HCT116 (cell line): ENCODE measurements at regions not wholly inside any gene's neighbourhood (a gene's known extent, or its start where the extent isn't known, plus 50 kb on each side); places are given as distances from the start of the nearest gene placed in this dataset.

Source experiments
- ATAC-seq: fragments of 200-7000 bp; cut with Tn5 transposase; 2 replicates; pipeline ENCODE4 v1.9.1; 2020; ENCODE audit warnings: mild to moderate bottlenecking, moderate library complexity
- BruUV-seq: library from RNA; stranded (reverse); fragments of 400-500 nt; replicated peaks from 2 replicates; lab custom pipeline; 2021; lab: Mats Ljungman, UMichigan
- CTCF ChIA-PET: fragments of 300-600 bp; sonication (Branson Sonifier 250); formaldehyde crosslinking; loops from one replicate; lab custom pipeline; 2021; ENCODE audit warnings: antibody characterized with exemption; lab: Charles Lee
- POLR2A ChIA-PET: fragments of 300-600, 350-600 bp; sonication (Branson Sonifier 250); formaldehyde crosslinking; loops from one replicate; lab custom pipeline; 2021; ENCODE audit warnings: antibody characterized with exemption; lab: Charles Lee
- RAD21 ChIA-PET, 2 experiments: fragments of 300-600 bp; sonication (Branson Sonifier 250); formaldehyde crosslinking; loops; one replicate each; lab custom pipeline; 2023; ENCODE audit warnings: low total read pairs in 2 of 2; ENCODE audit not compliant: uncharacterized antibody in 2 of 2, unreplicated experiment in 2 of 2, low non-redundant PET in 1 of 2; lab: Charles Lee
- DNase-seq: peaks from one replicate; pipeline ENCODE4 v3.0.0-alpha.2; 2010; ENCODE audit warnings: low read depth, low spot score
- H2AFZ ChIP-seq: fragments of 200-600 bp; shearing (Covaris generic), sonication (generic); 2 replicates; pipeline ENCODE4 v1.6.1; 2017; ENCODE audit warnings: low read depth, mixed run types, mixed read lengths, antibody characterized with exemption, low read length; ENCODE audit not compliant: poor library complexity, severe bottlenecking
- H3K27ac ChIP-seq: 2 replicates; pipeline ENCODE4 v1.5.1; 2012; ENCODE audit warnings: low read depth, low read length
- H3K27me3 ChIP-seq: fragments of 200-600 bp; sonication (generic); 2 replicates; pipeline ENCODE4 v1.6.1; 2016; ENCODE audit warnings: mixed run types, low read length, mixed read lengths; ENCODE audit not compliant: insufficient read depth
- H3K36me3 ChIP-seq, 2 experiments: fragments of 200-500 bp in 1 of 2; fragments of 200-600 bp in 1 of 2; sonication (Bioruptor generic) in 1 of 2; sonication (generic) in 1 of 2; 2 replicates each; pipeline versions ENCODE4 v1.5.1 to v1.6.1; 2014 to 2016; ENCODE audit warnings: low read length in 2 of 2, inconsistent platforms in 1 of 2, mixed read lengths in 1 of 2, mixed run types in 1 of 2; ENCODE audit not compliant: insufficient read depth in 2 of 2, control insufficient read depth in 1 of 2
- H3K4me1 ChIP-seq, 2 experiments: fragments of 200-600 bp in 1 of 2; sonication (generic) in 1 of 2; 2 replicates each; pipeline versions ENCODE4 v1.5.1 to v1.6.1; 2012 to 2017; ENCODE audit warnings: low read length in 2 of 2, inconsistent platforms in 1 of 2, mild to moderate bottlenecking in 1 of 2, mixed read lengths in 1 of 2, mixed run types in 1 of 2, moderate library complexity in 1 of 2; ENCODE audit not compliant: insufficient read depth in 2 of 2, control insufficient read depth in 1 of 2
- H3K4me2 ChIP-seq: fragments of 200-600 bp; sonication (generic); 2 replicates; pipeline ENCODE4 v1.6.1; 2017; ENCODE audit warnings: mixed run types, low read length, mixed read lengths
- H3K4me3 ChIP-seq, 2 experiments: fragments of 200-600 bp in 1 of 2; sonication (generic) in 1 of 2; replicated peaks in 1 of 2; 2 replicates each; pipeline ENCODE4 v1.5.1; 2011 to 2016; ENCODE audit warnings: low read length in 2 of 2, control low read depth in 1 of 2, low read depth in 1 of 2, mild to moderate bottlenecking in 1 of 2, mixed read lengths in 1 of 2, mixed run types in 1 of 2
- H3K79me2 ChIP-seq: fragments of 200-600 bp; sonication (generic); 2 replicates; pipeline ENCODE4 v1.6.1; 2017; ENCODE audit warnings: mild to moderate bottlenecking, mixed run types, low read length, moderate library complexity, mixed read lengths; ENCODE audit not compliant: insufficient read depth
- H3K9ac ChIP-seq: fragments of 200-600 bp; sonication (generic); 2 replicates; pipeline ENCODE4 v1.6.1; 2016; ENCODE audit warnings: low read length, mixed read lengths
- H3K9me2 ChIP-seq: fragments of 200-600 bp; sonication (generic), shearing (Covaris generic); 2 replicates; pipeline ENCODE4 v1.6.1; 2017; ENCODE audit warnings: mixed run types, mild to moderate bottlenecking, moderate library complexity; ENCODE audit not compliant: insufficient read depth
- H3K9me3 ChIP-seq, 2 experiments: fragments of 200-500 bp in 1 of 2; fragments of 200-600 bp in 1 of 2; sonication (Bioruptor generic) in 1 of 2; sonication (generic) in 1 of 2; 2 replicates each; pipeline ENCODE4 v1.6.1; 2014 to 2017; ENCODE audit warnings: low read length in 2 of 2, mixed read lengths in 2 of 2, inconsistent platforms in 1 of 2, low read depth in 1 of 2, mild to moderate bottlenecking in 1 of 2, mixed run types in 1 of 2, moderate library complexity in 1 of 2; ENCODE audit not compliant: control insufficient read depth in 1 of 2, insufficient read depth in 1 of 2
- H4K20me1 ChIP-seq: fragments of 200-600 bp; sonication (generic), shearing (Covaris generic); 2 replicates; pipeline ENCODE4 v1.6.1; 2017; ENCODE audit warnings: mixed run types, mild to moderate bottlenecking, moderate library complexity; ENCODE audit not compliant: insufficient read depth
- EZH2 ChIP-seq: fragments of 200-600 bp; sonication (generic); IDR thresholded peaks from 2 replicates; pipeline ENCODE4 v1.6.1; 2017; ENCODE audit warnings: antibody characterized with exemption, mixed run types
- JUND ChIP-seq: IDR thresholded peaks from 2 replicates; pipeline ENCODE4 v1.6.1; 2012
- POLR2A ChIP-seq: IDR thresholded peaks from 2 replicates; pipeline ENCODE4 v1.7.0; 2011; ENCODE audit warnings: borderline replicate concordance; ENCODE audit not compliant: insufficient read depth, insufficient read length; ENCODE audit errors: extremely low read depth
- SIN3A ChIP-seq: IDR thresholded peaks from 2 replicates; pipeline ENCODE4 v1.6.1; 2012; ENCODE audit warnings: low read depth
- SP1 ChIP-seq: IDR thresholded peaks from 2 replicates; pipeline ENCODE4 v1.6.1; 2012; ENCODE audit warnings: low read depth
- YY1 ChIP-seq: IDR thresholded peaks from 2 replicates; pipeline ENCODE4 v1.6.1; 2011; ENCODE audit warnings: low read length, low read depth, moderate library complexity, mild to moderate bottlenecking; ENCODE audit not compliant: insufficient replicate concordance; ENCODE audit errors: extremely low read depth
- intact Hi-C: fragments of 100-400 bp; cut with micrococcal nuclease; formaldehyde crosslinking; loops from 2 replicates; pipeline ENCODE4 v1.10.0; 2022
- TF ChIP-seq, protein P1 (sequence below): IDR thresholded peaks from 2 replicates; pipeline ENCODE4 v1.6.1; 2012
- TF ChIP-seq, protein P2 (sequence below): IDR thresholded peaks from 2 replicates; pipeline ENCODE4 v1.6.1; 2012; ENCODE audit warnings: low read depth

DNA sequence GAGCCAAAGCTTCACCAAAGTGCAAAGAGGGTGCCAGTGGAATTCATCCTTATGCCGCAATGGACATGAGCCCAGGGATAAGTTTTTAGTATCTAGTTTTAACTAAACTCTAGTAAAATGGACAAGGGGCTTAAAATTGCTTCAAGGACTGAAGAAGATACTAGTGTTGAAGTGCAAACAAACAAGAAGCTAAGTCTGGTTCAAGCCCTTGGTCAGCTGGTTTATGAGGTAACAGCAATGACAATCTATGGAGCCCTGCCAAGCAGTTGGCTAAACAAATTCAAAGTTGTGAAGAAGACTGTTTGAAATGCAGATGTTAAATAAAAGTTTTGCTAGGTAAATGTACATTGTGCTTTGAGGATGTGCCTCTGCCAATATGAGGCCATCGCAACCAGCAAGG lies 209.4 kb downstream of the KTN1 start:
- H3K9me2 ChIP-seq = no peaks in the 10 kb centered on the region
- POLR2A ChIA-PET = no interaction called here
- BruUV-seq = no TSS peak

More for the DNA sequence above, 209.4 kb downstream of the KTN1 start:
- ChIA-PET RAD21 (interaction anchor here in 1 of 2 experiments (0.6 kb wide), 1 partner anchor 349 kb away, joined by 3 read pairs; no protein-coding TSS in a partner anchor), CTCF (no interaction called here)
- no peak overlapping the region for H3K27ac ChIP-seq
- peaks cover 4 to 6% of the 10 kb centered on the region in 2 experiments; a peak in 3 of 4 replicates for H3K4me1 ChIP-seq
- no peaks in the 10 kb centered on the region for H3K79me2 ChIP-seq
- intact Hi-C loops = no loop called here
- no peaks in the 10 kb centered on the region for H3K27me3 ChIP-seq
- ATAC-seq (no peak), DNase-seq (no peak)
- H4K20me1 ChIP-seq = no peaks in the 10 kb centered on the region
- H2AFZ ChIP-seq = no peak overlapping the region
- H3K9ac ChIP-seq = no peak overlapping the region
- H3K4me2 ChIP-seq = no peak overlapping the region
- H3K36me3 ChIP-seq = no peaks in the 10 kb centered on the region
- TF ChIP-seq EZH2 = no peak
- no peak for TF ChIP-seq POLR2A
- TF ChIP-seq, protein P1, sequence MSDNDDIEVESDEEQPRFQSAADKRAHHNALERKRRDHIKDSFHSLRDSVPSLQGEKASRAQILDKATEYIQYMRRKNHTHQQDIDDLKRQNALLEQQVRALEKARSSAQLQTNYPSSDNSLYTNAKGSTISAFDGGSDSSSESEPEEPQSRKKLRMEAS = no peak
- TF ChIP-seq JUND = no peak
- no peak for TF ChIP-seq YY1
- TF ChIP-seq, protein P2, sequence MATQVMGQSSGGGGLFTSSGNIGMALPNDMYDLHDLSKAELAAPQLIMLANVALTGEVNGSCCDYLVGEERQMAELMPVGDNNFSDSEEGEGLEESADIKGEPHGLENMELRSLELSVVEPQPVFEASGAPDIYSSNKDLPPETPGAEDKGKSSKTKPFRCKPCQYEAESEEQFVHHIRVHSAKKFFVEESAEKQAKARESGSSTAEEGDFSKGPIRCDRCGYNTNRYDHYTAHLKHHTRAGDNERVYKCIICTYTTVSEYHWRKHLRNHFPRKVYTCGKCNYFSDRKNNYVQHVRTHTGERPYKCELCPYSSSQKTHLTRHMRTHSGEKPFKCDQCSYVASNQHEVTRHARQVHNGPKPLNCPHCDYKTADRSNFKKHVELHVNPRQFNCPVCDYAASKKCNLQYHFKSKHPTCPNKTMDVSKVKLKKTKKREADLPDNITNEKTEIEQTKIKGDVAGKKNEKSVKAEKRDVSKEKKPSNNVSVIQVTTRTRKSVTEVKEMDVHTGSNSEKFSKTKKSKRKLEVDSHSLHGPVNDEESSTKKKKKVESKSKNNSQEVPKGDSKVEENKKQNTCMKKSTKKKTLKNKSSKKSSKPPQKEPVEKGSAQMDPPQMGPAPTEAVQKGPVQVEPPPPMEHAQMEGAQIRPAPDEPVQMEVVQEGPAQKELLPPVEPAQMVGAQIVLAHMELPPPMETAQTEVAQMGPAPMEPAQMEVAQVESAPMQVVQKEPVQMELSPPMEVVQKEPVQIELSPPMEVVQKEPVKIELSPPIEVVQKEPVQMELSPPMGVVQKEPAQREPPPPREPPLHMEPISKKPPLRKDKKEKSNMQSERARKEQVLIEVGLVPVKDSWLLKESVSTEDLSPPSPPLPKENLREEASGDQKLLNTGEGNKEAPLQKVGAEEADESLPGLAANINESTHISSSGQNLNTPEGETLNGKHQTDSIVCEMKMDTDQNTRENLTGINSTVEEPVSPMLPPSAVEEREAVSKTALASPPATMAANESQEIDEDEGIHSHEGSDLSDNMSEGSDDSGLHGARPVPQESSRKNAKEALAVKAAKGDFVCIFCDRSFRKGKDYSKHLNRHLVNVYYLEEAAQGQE = no peak
- no peak for TF ChIP-seq SP1
- TF ChIP-seq SIN3A = no peak
- H3K9me3 ChIP-seq = no peaks in the 10 kb centered on the region
- no peak overlapping the region for H3K4me3 ChIP-seq
